ENCODE measurements at regions not wholly inside any gene's neighbourhood (a gene's known extent, or its start where the extent isn't known, plus 50 kb on each side); places are given as distances from the start of the nearest gene placed in this dataset.
"Not testable (repeated sequence)": the region's sequence is repeated elsewhere in the genome, so short reads cannot be mapped to it uniquely, and the experiment has no call there.

DNA sequence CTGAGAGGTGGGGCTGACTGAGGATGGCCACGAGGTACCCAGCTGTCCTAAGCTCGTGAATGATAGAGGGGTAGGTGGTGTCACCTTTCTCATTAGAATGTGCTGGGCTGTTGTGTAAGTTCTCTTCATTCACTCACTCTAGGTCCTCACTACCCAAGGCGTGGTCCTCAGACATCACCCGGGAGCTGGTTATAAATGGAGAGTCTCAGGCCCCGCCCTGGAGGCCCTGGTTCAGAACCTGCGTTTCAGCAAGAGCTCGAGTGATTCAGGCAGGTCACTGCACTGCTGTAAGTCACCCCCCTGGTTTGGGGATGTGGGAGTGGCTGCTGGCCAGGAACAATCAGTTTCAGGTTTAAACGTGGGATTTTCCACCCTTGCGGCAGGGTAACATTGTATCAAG, 139.8 kb downstream of the FOXL1 start:
- DNase-seq = no peak

- no peak for DNase-seq
Observed at GRCh38 chr16:86722970-86723369, 144.6 kb downstream of the FOXL1 start.

GRCh38 chr16:86723689-86724088, 145.3 kb downstream of the FOXL1 start:
- DNase-seq = no peak

DNA sequence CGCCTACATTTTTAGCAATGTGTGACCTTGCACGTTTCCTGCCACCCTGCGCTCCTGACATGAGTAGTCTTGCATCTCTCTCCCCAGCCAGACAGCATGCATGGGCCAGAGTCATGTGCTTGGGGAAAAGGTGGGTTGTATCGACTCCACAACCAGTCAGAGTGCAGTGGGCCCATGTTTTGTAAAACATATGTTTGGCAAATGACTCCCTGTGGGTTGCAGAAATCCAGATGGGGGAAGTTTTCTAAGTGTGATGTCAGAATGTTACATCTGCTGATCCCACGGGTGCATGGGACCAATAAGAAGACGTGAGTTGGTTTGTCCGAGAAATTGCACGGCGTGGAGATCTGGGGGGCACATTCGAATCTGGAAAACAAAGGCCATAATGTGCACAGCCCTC, 147.1 kb downstream of the FOXL1 start:
- DNase-seq = no peak

- no peak for DNase-seq
Observed at GRCh38 chr16:86726340-86726739, 148.0 kb downstream of the FOXL1 start.

DNA sequence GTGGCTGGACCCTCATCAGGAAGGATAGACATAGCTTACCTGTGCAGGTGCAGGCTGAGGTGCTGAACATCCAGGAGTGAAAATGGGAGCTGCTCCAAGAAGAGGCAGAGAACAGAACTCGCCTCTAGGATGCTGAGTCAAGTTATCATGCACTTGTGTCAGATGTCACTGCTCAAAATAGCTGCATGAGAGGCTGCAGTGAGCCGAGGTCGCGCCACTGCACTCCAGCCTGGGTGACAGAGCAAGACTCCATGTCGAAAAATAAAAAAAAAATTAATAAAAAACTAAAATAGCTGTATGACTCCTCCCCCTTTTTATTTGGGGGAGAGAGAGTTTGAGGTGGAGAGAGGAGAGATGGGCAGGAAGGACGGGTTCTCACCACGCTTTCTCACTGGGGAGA, 148.8 kb downstream of the FOXL1 start:
- no peak for DNase-seq

GRCh38 chr16:86727632-86728031, 149.3 kb downstream of the FOXL1 start:
- no peak for DNase-seq

GRCh38 chr16:86729686-86730085, 151.3 kb downstream of the FOXL1 start:
- no peak for DNase-seq

DNA sequence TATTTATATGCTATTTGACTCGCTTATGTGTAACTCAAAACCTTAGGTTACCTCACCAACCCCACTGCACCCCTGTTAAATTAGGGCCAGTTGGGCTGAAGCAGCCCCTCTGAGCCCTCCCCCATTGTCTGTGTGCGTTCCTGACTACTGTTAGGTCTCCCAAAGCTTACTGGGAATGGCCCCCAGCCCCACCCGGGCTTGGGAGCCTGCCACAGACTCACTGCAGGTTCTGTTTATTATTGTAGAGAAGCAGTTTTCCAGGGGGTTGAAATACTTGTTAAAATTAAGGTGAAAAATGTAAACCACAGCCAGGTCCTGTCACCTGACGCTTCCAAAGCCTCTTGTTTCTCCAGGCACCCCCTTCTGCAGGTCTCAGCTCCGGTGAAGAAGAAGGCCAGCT, 151.7 kb downstream of the FOXL1 start:
- no peak for DNase-seq

DNA sequence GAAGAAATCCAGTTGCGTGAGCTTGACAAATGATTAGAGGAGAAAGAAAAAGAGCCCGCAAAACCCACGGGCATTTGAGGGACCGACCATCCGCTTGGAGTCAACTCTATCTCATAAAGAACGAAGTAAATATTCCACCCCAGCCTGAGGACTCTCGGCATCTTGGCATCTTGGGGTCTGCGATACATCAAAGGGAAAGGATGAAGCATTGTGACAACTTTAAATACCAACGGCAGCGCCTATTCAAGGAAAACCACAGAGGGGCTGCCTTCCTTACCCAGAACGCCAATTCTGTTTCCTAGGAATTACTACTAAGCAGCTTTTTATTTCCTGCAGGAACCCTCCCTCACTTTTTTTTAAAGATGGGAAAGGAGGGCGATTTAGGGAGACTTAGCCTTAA, 152.2 kb downstream of the FOXL1 start:
- DNase-seq = no peak

DNA sequence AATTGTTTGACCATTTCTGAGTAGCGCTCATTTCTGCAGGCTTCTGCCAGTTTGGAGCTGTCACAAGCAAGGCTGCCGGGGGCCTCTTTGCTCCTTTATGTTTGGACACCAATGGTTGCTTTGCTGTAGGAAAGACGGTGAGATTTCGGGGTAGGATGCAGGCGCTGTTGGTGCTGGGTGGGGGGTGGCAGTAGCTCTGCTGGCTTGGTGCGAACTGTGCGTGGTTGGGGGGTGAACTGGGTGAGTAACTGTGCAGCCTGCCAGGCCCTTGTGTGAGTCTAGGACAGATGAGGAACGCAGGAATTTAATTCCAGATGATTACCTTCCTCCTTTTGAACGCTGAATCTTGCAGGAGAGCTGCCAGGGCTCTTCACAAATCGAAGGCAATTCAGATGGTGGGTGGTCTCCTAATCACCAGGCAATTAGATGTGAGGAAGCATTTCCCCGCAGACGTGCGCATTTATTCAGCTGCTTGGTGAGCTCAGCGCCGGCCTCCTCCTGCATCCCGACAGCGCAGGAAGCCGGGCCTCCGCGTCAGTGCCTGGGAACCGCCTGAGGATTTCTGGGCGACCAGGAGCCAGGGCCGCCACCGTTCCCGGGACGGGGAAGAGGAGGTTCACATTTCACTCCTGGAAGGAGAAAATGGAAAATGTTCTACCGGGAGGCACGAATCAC, 154.4 kb downstream of the FOXL1 start:
- no peak for DNase-seq

DNA sequence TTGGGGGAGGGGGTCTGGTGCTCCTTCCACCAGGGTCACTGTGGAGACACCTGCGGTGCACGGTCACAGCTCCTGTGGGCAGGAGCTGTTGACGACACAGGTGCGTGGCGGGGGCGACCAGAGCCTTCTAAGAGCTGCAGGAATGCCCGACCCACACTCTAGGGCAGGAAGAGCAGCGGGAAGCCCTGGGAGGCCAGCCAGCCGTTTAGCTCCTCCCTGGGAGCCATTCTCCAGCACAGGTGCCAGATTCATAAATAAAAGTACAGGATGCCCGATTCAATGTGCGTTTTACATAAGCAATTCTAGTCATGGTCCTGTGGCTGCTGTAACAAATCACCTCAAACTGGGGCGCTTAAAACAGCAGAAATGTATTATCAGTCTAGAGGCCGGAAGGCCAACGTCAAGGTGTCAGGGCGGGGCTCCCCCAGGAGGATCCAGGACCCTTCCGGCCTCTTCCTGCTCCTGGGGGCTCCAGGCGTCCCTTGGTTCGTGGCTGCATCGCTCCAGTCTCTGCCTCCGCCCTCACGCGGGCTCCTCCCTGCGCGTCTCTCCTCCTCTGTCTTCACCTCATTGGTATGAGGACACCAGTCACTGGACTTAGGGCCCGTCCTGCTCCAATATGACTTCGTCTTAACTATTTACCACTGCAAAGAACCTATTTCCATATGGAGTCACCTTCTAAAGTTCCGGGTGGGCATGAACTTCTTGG, 155.4 kb downstream of the FOXL1 start:
- no peak for DNase-seq

DNA sequence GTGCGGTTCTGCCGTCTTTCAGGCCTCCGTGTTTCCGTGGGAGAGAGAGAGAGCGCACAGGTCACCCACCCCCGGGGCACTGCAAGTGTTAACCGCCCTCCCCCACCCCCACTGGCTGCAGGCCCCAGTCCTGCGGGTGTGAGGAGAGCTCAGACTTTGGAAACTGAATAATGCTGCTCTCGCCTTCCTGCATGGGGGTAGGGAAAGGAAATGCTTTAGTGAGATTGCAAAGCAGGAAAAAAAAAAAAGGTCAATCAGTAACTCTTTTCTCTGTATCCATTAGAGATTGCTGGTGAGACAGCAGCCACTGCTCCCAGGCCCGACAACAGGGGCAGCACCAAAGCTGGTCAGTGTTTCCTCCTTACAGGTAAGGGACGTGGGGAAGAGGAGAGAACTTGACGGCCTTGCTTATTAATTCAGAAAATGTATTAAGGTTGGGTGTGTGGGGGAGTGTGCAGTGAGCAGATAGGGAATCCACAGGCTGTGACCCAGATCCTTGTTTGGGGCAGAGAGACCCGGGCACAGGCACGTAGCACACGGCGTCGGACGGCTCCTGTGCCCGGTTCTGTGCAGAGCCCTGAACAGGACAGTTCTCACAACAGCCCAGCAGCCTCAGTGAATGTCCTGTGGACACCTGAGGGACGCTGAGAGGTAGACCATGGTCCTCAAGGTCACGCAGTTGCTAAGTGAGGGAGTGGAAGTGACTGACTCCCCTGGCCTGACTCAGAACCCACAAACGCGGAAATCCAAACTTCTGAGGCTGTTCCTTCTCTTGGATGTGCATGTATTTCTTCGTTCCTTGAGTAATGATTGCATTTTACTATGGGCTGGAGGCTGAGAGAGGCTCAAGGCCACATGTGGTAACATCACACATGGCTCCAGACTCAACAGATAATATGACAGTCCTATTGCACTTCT, 156.5 kb downstream of the FOXL1 start:
- DNase-seq = no peak

- DNase-seq = no peak
Observed at GRCh38 chr16:86735727-86736126, 157.4 kb downstream of the FOXL1 start.

- DNase-seq = no peak
Observed at GRCh38 chr16:86736502-86736901, 158.2 kb downstream of the FOXL1 start.

DNA sequence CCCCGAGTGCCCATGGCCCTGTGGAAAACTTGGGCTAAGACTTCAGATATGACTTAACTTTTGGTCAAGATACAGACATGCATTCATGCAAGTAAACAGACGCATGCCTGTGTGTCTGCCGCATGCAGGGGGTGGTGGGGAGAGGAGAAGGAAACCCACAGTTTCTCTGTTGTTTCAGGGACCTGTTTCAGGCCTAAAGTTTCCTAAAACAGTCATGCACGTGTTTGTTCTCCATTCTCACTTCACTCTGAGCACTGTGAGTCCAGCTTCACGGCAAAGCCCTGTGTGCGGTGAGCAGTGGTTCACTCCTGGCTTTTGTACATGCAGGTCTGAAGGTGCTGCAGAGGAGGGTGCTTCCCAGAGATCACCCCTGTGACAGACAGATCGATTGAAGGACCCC, 158.7 kb downstream of the FOXL1 start:
- DNase-seq = no peak

DNA sequence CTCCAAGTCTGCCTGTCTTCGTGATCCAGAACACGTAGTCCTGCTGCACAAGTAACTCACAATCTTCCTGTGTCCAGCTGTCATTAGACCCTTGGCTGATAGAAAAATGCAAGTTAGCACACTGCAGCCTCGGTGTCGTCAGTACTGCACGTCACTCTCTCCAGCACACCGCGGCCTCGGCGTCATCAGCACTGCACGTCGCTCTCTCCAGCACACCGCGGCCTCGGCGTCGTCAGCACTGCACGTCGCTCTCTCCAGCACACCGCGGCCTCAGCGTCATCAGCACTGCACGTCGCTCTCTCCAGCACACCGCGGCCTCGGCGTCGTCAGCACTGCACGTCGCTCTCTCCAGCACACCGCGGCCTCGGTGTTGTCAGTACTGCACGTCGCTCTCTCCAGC, 160.0 kb downstream of the FOXL1 start:
- not testable (repeated sequence) for DNase-seq

GRCh38 chr16:86739178-86739577, 160.8 kb downstream of the FOXL1 start:
- DNase-seq = no peak

GRCh38 chr16:86739808-86740207, 161.5 kb downstream of the FOXL1 start:
- DNase-seq = no peak

- no peak for DNase-seq
Observed at GRCh38 chr16:86740298-86740697, 161.9 kb downstream of the FOXL1 start.

DNA sequence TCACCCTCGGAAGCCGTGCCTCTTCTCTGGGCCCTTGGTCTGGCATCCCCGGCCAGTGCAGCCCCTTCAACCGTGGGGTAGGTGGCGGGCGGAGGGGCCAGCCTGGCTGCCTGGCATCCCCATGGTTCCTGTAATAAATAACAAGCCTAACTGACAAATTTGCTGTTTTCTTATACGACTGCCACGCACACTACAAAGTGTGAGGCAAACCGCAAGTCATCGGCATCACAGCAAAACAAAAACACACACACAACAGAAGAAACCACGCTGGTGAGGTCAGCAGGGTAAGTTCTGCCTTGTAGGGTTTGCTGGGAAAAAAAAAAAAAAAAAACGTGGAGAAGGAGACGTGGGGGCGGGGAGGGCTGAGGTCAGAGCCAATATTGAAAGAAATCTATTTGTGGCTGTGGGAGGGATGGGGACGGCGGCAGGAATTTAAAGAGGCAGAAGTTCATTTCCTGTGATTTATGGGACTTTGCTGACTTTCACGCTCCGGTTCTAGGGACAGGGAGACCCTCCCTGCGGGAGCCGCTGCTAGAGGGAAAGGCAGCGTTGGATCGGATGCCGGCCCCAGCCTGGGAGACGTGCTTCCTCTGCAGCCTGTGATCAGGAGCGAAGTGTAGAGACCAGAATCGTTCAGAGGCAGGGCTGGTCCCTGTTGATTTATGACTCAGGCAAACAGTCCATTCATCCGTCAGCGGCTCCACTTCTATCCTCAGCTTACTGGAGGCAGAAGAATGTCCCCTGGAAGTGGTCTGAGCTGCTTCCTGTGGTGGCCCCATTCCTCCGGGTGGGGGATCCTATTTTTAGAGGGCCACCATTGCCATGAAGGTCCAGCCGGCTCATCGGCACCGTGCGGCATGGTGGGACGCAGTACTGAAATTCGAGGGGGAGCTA, 162.8 kb downstream of the FOXL1 start:
- peak; percentile 57 for DNase-seq

DNA sequence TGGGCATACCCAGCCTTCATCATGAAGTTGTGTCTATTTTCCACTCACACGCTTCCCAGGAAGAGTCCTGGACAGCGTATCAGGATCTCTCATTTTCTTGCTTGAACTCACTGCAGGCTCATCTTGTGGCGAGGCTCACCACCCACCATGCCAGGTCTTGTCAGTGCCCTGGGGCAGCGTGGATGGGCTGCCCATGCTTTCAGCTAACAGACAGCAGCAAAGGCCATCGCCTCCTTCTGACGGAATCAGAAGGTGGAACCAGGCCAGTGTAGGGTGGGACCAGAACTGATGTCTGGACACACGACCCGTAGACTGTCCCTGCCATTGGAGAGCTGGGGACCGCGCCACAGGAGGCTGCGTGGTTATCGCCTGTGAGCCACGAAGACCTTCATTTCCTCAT, 169.4 kb downstream of the FOXL1 start:
- no peak for DNase-seq

DNA sequence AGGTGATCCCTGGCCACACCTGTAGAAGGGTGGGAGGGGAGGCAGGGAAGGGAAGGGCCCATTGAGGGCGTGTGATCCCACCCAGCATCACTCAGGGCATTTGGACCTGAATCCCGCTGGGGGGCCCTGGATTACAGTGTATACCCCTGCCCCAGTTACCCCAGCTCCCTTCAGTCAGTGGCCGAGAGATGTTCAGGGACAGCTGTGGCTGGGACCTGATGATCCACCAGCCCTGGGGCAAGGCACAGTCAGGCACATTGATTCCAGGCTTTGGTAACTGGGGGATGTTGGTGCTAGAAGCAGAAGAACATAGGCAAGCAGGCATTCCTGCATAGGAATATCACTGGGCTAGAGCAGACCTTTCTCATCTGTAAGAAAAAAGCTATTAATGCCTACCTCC, 170.3 kb downstream of the FOXL1 start:
- DNase-seq = no peak

Data from suppressor macrophage treated with lipopolysaccharide for 4 hours (primary cell).